MM.1S (cell line): ENCODE measurements at regions not wholly inside any gene's neighbourhood (a gene's known extent, or its start where the extent isn't known, plus 50 kb on each side); places are given as distances from the start of the nearest gene placed in this dataset.

ENCODE experiments used
- EZH2 ChIP-seq: fragments of 300-600 bp; sonication (generic); optimal IDR thresholded peaks from 2 replicates; pipeline ENCODE3; 2017; ENCODE audit warnings: low read depth, mild to moderate bottlenecking, antibody characterized with exemption, low read length, mixed read lengths
- EZH2phosphoT487 ChIP-seq: fragments of 300-600 bp; sonication (generic); IDR thresholded peaks from 2 replicates; pipeline ENCODE4 v1.6.1; 2018; ENCODE audit warnings: antibody characterized with exemption, low read length
- TF ChIP-seq, protein P1 (sequence below): fragments of 300-600 bp; sonication (generic); IDR thresholded peaks from 2 replicates; pipeline ENCODE4 v1.5.1; 2016; ENCODE audit warnings: antibody characterized with exemption, low read length, mixed read lengths

- TF ChIP-seq, protein P1, sequence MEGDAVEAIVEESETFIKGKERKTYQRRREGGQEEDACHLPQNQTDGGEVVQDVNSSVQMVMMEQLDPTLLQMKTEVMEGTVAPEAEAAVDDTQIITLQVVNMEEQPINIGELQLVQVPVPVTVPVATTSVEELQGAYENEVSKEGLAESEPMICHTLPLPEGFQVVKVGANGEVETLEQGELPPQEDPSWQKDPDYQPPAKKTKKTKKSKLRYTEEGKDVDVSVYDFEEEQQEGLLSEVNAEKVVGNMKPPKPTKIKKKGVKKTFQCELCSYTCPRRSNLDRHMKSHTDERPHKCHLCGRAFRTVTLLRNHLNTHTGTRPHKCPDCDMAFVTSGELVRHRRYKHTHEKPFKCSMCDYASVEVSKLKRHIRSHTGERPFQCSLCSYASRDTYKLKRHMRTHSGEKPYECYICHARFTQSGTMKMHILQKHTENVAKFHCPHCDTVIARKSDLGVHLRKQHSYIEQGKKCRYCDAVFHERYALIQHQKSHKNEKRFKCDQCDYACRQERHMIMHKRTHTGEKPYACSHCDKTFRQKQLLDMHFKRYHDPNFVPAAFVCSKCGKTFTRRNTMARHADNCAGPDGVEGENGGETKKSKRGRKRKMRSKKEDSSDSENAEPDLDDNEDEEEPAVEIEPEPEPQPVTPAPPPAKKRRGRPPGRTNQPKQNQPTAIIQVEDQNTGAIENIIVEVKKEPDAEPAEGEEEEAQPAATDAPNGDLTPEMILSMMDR = peak; percentile 70
- TF ChIP-seq EZH2phosphoT487 (no peak), EZH2 (no peak)
Measured at GRCh38 chr18:53909668-53910067, 314.8 kb downstream of the MBD2 start.
